ENCODE measurements at regions not wholly inside any gene's neighbourhood (a gene's known extent, or its start where the extent isn't known, plus 50 kb on each side); places are given as distances from the start of the nearest gene placed in this dataset.

DNA sequence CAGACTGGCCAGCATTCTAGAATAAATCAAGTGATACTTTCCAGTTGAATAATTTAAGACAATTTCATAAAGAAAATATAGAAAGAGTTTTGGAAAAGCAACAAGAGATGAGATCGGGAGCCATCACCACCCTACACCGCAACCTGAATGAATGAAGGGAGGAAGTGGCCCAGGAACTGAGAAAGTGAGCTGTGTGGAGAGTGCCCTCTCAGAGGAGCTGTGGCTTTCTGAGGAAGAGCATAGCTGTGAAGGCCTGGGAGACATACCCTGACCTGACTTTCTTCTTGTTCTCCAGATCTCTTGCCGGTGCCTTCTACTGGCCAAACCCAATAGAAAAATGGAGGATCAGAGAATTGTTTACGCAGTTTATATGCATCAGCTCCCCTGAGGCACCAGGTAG is 79.3 kb upstream of the TSPAN8 start:
- no peaks in the 10 kb centered on the region for H3K27me3 ChIP-seq
- H3K9me3 ChIP-seq (replicated peaks) = no peaks in the 10 kb centered on the region
- H3K4me1 ChIP-seq = no peaks in the 10 kb centered on the region
- H3K4me3 ChIP-seq = no peak overlapping the region
- no peak overlapping the region for H3K27ac ChIP-seq
- DNase-seq = no peak
- no peaks in the 10 kb centered on the region for H3K36me3 ChIP-seq

DNA sequence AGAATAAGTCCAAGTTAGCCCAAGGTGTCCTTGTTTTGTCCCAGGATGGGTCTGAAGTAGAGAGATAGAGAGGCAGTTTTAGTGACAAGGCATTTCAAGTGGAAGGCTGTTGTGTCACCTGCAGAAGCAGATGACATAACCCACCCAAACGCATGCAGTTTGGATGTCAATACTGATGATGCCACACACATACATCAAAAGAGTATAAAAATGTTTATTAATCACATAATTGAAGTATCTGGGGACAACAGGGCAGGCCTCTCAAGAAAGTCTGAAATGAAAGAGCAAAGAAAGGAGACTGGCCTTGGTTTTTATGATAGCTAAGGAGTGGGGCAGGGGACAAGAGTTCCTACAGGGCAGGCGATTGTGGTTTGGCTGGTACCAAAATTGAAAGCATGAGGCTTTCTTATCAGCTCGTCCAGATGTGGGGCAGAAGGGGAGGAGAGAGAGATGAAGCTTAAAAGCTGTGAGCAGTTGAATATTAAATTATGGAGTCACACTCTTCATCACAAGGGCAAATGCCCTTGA is 78.4 kb upstream of the TSPAN8 start:
- H3K4me3 ChIP-seq = no peak overlapping the region
- H3K27me3 ChIP-seq = no peaks in the 10 kb centered on the region
- no peaks in the 10 kb centered on the region for H3K9me3 ChIP-seq (replicated peaks)
- no peaks in the 10 kb centered on the region for H3K4me1 ChIP-seq
- H3K27ac ChIP-seq = no peak overlapping the region
- no peak for DNase-seq
- no peaks in the 10 kb centered on the region for H3K36me3 ChIP-seq

GRCh38 chr12:71233083-71233482 is 75.3 kb upstream of the TSPAN8 start:
- no peak overlapping the region for H3K4me3 ChIP-seq
- H3K27ac ChIP-seq = no peak overlapping the region
- H3K9me3 ChIP-seq (replicated peaks) = no peaks in the 10 kb centered on the region
- no peaks in the 10 kb centered on the region for H3K27me3 ChIP-seq
- H3K4me1 ChIP-seq = no peaks in the 10 kb centered on the region
- DNase-seq = no peak
- no peaks in the 10 kb centered on the region for H3K36me3 ChIP-seq

DNA sequence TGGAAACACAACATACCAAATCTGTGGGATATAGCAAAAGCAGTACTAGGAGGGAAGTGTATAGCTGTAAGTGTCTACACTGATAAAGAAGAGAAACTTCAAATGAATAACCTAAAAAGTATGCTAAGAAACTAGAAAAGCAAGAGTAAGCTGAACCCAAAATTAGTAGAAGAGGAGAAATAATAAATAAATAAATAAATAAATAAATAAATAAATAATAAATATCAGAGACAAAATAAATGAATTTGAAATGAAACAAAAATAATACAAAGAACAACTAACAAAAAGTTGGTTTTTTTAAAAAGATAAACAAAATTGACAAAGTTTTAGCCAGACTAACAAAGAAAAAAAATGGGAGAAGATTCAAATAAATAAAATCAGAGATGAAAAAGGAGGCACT is 72.7 kb upstream of the TSPAN8 start:
- no peaks in the 10 kb centered on the region for H3K9me3 ChIP-seq (replicated peaks)
- DNase-seq = no peak
- H3K27me3 ChIP-seq = no peaks in the 10 kb centered on the region
- H3K36me3 ChIP-seq = no peaks in the 10 kb centered on the region
- no peak overlapping the region for H3K4me3 ChIP-seq
- H3K4me1 ChIP-seq = no peaks in the 10 kb centered on the region
- no peak overlapping the region for H3K27ac ChIP-seq

GRCh38 chr12:71223139-71223538 is 65.3 kb upstream of the TSPAN8 start:
- Histone ChIP-seq H3K27ac (peak overlapping the region; percentile 45), H3K4me3 (no peak overlapping the region), H3K36me3 (no peaks in the 10 kb centered on the region), H3K9me3 (replicated peaks) (no peaks in the 10 kb centered on the region; the same call in 1 of the 2 replicates), H3K27me3 (no peaks in the 10 kb centered on the region), H3K4me1 (peaks cover 14% of the 10 kb centered on the region)
- peak; percentile 35 to 64 for DNase-seq

- H3K27me3 ChIP-seq = no peaks in the 10 kb centered on the region
Observed at GRCh38 chr12:71222436-71222835, 64.6 kb upstream of the TSPAN8 start.

GRCh38 chr12:71220260-71220659 is 62.5 kb upstream of the TSPAN8 start:
- H3K4me3 ChIP-seq = no peak overlapping the region
- no peaks in the 10 kb centered on the region for H3K27me3 ChIP-seq
- H3K9me3 ChIP-seq (replicated peaks) = no peaks in the 10 kb centered on the region; the same call in 1 of the 2 replicates
- peaks cover 14% of the 10 kb centered on the region for H3K4me1 ChIP-seq
- peak overlapping the region; percentile 58 for H3K27ac ChIP-seq
- no peaks in the 10 kb centered on the region for H3K36me3 ChIP-seq
- DNase-seq = peak; percentile 30 to 70

More at GRCh38 chr12:71222436-71222835, 64.6 kb upstream of the TSPAN8 start:
- no peak overlapping the region for H3K4me3 ChIP-seq
- peaks cover 14% of the 10 kb centered on the region for H3K4me1 ChIP-seq
- H3K27ac ChIP-seq = peak overlapping the region; percentile 45; the same call in 1 of the 2 replicates
- H3K9me3 ChIP-seq (replicated peaks) = no peaks in the 10 kb centered on the region; the same call in 1 of the 2 replicates
- no peaks in the 10 kb centered on the region for H3K36me3 ChIP-seq
- no peak for DNase-seq

DNA sequence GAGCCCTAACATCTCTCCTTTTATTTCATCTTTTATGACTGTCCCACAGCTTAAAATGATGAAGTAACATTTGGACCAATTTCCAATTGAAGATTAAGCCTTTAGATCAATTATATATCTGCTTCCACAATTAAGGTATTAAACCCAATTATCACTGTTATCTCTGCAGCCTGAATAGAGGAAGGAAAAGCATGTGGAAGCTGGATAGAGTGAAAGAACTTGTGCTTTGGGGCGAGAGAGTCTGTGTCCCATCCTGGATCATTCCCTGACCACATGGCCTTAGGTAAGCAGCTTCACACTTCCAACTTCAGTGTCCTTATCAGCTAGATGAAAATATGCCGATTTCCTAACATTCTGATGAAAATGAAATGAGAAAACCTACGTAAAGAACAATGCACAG is 61.4 kb upstream of the TSPAN8 start:
- DNase-seq = no peak
- peaks cover 14% of the 10 kb centered on the region for H3K4me1 ChIP-seq
- no peaks in the 10 kb centered on the region for H3K27me3 ChIP-seq
- H3K4me3 ChIP-seq = no peak overlapping the region
- no peaks in the 10 kb centered on the region for H3K36me3 ChIP-seq
- H3K9me3 ChIP-seq (replicated peaks) = no peaks in the 10 kb centered on the region; the same call in 1 of the 2 replicates
- no peak overlapping the region for H3K27ac ChIP-seq

GRCh38 chr12:71218616-71219015 is 60.8 kb upstream of the TSPAN8 start:
- H3K4me3 ChIP-seq = no peak overlapping the region

DNA sequence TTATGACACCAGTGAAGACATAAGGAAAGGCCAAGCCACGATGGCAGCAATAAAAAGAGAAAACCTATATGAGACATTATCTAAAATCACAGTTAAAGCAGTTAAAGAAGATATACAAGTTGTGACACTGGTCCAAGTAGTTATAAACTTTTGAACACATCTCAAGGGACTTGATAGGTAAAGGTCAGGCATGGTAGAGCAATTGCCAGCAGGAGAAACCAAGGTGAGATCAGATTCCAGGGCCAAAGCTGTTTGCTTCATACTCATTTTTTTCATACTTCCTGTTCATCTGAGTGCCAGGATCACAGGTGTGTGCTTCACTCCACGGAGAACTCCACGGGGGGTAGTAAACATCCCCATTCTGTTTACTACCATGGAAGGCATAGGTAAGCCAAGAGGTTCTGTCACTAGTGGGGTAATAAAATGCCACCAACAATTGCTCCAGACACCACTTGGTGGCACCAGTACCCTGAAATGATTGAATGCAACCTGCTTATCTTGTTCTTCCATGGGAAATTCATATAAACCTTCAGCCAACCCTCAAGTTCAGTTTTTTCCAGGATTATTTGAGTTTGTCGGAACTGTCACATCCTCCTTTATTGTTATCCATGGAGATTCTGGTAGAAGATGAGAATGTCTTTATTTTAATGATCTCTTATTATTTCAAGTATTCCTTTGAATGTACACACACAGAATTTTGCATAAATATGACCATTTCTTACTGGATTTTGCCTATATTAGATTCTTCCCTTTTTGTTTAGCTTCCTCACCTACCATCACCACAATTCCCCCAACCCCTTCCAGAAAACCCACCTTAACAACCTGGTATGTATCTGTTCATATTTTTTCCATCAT is 59.2 kb upstream of the TSPAN8 start:
- DNase-seq = peak; percentile 13 to 53
- Histone ChIP-seq H3K9me3 (replicated peaks) (no peaks in the 10 kb centered on the region), H3K27ac (no peak overlapping the region), H3K4me3 (no peak overlapping the region), H3K36me3 (no peaks in the 10 kb centered on the region), H3K27me3 (no peaks in the 10 kb centered on the region), H3K4me1 (peaks cover 6% of the 10 kb centered on the region; the same call in 1 of the 2 replicates)

More at GRCh38 chr12:71218616-71219015, 60.8 kb upstream of the TSPAN8 start:
- DNase-seq = no peak
- no peak overlapping the region for H3K27ac ChIP-seq
- H3K9me3 ChIP-seq (replicated peaks) = no peaks in the 10 kb centered on the region; the same call in 1 of the 2 replicates
- H3K4me1 ChIP-seq = peaks cover 14% of the 10 kb centered on the region
- H3K36me3 ChIP-seq = no peaks in the 10 kb centered on the region
- no peaks in the 10 kb centered on the region for H3K27me3 ChIP-seq

- DNase-seq = no peak
- no peaks in the 10 kb centered on the region for H3K36me3 ChIP-seq
- H3K27me3 ChIP-seq = no peaks in the 10 kb centered on the region
- H3K4me1 ChIP-seq = no peaks in the 10 kb centered on the region
- no peak overlapping the region for H3K27ac ChIP-seq
- no peak overlapping the region for H3K4me3 ChIP-seq
- no peaks in the 10 kb centered on the region for H3K9me3 ChIP-seq (replicated peaks)
Observed at GRCh38 chr12:71214511-71215285, 56.9 kb upstream of the TSPAN8 start.

DNA sequence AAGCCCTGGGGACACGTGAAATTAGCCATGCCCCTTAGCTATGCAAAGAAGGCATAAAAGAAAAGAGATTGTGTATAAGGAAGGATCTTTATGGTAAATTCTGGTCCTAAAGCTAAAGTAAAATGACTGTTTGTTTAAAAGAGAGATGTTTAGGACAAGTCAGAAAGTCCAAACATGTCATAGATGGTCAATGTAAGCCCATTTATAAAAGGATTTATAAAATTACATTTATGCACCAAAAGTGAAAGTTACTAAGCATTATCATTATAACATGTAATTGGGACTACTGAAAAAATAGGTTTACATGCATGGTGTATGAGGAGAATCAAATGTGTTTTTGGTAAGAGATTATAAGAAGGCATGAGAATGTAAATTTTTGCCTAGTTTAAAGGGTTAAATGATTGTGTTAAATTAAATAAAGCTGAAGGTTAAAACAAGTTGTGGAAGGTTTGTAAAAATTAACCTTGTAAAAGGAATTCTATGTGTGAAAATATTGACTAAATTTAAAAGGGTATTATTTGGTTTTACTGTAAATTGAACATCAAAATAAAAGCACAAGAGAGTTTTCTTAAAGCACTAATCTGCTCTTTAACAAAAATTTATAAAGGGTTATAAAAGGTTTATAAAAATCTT is 50.4 kb upstream of the TSPAN8 start:
- no peak for DNase-seq
- H3K9me3 ChIP-seq (replicated peaks) = peaks cover 5% of the 10 kb centered on the region; the same call in 1 of the 2 replicates
- H3K4me3 ChIP-seq = no peak overlapping the region

More for the DNA sequence above, 50.4 kb upstream of the TSPAN8 start:
- Histone ChIP-seq H3K27ac (no peak overlapping the region), H3K27me3 (no peaks in the 10 kb centered on the region), H3K4me1 (no peaks in the 10 kb centered on the region), H3K36me3 (no peaks in the 10 kb centered on the region)

All from SJCRH30 (cell line).